ENCODE measurements at regions not wholly inside any gene's neighbourhood (a gene's known extent, or its start where the extent isn't known, plus 50 kb on each side); places are given as distances from the start of the nearest gene placed in this dataset.

DNA sequence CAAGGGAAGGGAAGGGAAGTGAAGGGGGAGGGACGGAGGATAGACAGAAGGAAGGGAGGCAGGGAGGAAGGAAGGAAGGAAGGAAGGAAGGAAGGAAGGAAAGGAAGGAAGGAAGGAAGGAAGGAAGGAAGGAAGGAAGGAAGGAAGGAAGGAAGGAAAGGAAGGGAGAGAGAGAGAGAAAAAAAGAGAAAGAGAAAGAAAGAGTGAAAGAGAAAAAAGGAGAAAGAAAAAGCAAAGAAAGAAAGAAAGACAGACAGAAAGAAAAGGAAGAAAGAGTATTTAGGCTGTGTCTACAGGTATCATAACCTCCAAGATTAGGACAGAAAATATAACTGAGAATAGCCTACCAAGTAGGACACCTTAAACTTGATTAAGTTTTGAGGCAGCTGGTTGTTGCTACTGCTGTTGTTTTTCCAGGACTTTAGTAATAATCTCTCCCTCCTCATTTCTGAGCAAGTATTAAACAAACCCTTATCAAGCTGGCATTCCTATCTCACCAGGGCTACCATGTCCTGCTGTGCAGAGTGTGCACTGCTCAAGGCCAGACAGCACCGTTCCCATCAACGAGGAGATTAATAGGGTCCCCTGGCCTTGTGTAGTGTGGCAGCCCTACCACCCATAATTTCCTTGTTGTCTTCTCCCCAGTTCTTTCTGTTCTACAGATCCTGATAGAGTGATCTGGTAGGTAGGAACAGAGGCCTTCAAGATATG is 90.5 kb upstream of the FHL2 start:
- H3K27ac ChIP-seq, result no peak overlapping the region

DNA sequence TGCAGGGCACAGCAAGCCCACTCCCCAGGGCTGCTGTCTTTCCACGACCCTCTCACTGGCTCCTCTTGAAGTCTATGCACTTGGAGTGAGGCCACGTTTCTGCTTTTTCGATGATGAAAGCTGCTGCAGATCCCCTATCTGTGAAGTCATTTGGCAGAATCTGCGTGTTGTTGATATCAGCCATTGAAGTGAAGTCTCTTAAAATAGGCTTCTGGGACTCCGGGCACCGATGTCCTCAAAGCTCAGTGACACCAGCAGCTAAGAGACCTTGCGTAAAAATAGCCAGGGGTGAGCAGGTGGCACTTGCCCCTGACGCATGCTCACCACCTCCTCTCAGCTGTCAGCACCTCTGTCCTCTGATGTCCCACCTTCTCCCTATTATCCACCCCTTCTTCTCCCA is 89.4 kb upstream of the FHL2 start:
- no peak for DNase-seq (ENCODE audit: low spot score)
- Histone ChIP-seq H3K27ac (no peak overlapping the region), H3K4me1 (replicated peaks) (no peaks in the 10 kb centered on the region), H3K36me3 (no peaks in the 10 kb centered on the region), H3K9me3 (no peaks in the 10 kb centered on the region), H3K27me3 (replicated peaks; ENCODE audit: insufficient read depth) (no peaks in the 10 kb centered on the region), H3K4me3 (no peak overlapping the region)
- 85% methylated on average over 8 of the region's 8 CpGs for WGBS
- intact Hi-C loops (cut with DNase I), result no loop called here
- no peak for TF ChIP-seq POLR2AphosphoS5 (IDR thresholded peaks at IDR 0.05)
- no peak for TF ChIP-seq POLR2A (IDR thresholded peaks at IDR 0.05)
- TF ChIP-seq, protein P1, sequence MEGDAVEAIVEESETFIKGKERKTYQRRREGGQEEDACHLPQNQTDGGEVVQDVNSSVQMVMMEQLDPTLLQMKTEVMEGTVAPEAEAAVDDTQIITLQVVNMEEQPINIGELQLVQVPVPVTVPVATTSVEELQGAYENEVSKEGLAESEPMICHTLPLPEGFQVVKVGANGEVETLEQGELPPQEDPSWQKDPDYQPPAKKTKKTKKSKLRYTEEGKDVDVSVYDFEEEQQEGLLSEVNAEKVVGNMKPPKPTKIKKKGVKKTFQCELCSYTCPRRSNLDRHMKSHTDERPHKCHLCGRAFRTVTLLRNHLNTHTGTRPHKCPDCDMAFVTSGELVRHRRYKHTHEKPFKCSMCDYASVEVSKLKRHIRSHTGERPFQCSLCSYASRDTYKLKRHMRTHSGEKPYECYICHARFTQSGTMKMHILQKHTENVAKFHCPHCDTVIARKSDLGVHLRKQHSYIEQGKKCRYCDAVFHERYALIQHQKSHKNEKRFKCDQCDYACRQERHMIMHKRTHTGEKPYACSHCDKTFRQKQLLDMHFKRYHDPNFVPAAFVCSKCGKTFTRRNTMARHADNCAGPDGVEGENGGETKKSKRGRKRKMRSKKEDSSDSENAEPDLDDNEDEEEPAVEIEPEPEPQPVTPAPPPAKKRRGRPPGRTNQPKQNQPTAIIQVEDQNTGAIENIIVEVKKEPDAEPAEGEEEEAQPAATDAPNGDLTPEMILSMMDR (IDR thresholded peaks at IDR 0.05), result no peak

More for the DNA sequence above, 90.5 kb upstream of the FHL2 start:
- WGBS, result 93% methylated on average over 3 of the region's 3 CpGs
- H3K4me1 ChIP-seq (replicated peaks), result no peaks in the 10 kb centered on the region
- TF ChIP-seq POLR2A (IDR thresholded peaks at IDR 0.05), result no peak
- TF ChIP-seq, protein P1 (IDR thresholded peaks at IDR 0.05), result no peak
- no peak for TF ChIP-seq POLR2AphosphoS5 (IDR thresholded peaks at IDR 0.05)
- intact Hi-C loops (cut with DNase I), result no loop called here
- no peaks in the 10 kb centered on the region for H3K36me3 ChIP-seq
- no peak overlapping the region for H3K4me3 ChIP-seq
- H3K9me3 ChIP-seq, result no peaks in the 10 kb centered on the region
- H3K27me3 ChIP-seq (replicated peaks; ENCODE audit: insufficient read depth), result no peaks in the 10 kb centered on the region
- no peak for DNase-seq (ENCODE audit: low spot score)

DNA sequence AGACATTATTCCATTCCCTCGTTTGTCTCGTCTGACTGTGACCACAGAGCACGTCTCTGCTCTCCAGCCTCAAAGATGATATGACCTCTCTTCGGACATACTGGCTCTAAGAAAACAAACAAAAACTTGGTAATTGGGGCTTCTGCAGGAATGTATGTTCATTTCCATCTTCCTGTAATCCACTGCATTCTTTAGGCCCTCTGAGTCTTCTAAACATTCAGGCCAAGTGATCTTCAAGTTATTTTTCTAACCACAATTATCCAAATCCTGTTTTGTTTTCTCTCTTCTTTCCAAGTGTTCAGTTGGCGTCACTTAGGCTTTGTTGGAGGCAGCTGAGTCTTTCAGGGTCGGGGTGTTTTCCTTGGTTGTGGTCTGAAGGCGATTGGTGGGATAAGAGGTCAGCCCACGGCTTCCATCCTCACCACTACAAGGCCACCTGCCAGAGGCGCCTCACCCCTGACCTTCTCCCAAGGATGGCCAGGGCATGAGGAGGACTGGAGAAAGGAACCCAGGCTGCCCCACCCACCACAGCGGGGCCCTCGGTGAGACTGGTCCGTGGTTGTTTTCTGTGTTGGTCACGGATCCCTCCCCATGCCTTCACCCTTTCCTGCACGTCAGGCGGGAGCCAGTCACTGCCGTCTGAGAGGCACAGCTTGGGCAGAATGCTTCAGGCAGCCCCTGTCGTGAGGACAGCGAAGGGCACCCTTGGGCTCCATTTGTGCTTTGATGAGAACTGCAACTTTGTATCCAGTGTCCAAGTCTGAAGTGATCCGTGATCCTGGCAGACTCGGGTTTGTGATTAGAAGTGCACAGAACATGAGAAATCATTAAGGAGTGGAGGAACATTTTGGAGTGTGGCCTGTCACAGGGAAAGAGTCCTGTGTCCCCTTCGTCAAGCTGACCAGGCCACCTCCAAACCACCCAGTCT is 88.6 kb upstream of the FHL2 start:
- no peaks in the 10 kb centered on the region for H3K9me3 ChIP-seq
- no peak for DNase-seq (ENCODE audit: low spot score)
- H3K27ac ChIP-seq, result no peak overlapping the region
- H3K4me1 ChIP-seq (replicated peaks), result no peaks in the 10 kb centered on the region
- TF ChIP-seq, protein P1 (IDR thresholded peaks at IDR 0.05), result no peak
- no peak for TF ChIP-seq POLR2A (IDR thresholded peaks at IDR 0.05)
- H3K4me3 ChIP-seq, result no peak overlapping the region
- no peaks in the 10 kb centered on the region for H3K27me3 ChIP-seq (replicated peaks; ENCODE audit: insufficient read depth)
- no peaks in the 10 kb centered on the region for H3K36me3 ChIP-seq
- intact Hi-C loops (cut with DNase I), result no loop called here
- 91% methylated on average over 21 of the region's 21 CpGs for WGBS

DNA sequence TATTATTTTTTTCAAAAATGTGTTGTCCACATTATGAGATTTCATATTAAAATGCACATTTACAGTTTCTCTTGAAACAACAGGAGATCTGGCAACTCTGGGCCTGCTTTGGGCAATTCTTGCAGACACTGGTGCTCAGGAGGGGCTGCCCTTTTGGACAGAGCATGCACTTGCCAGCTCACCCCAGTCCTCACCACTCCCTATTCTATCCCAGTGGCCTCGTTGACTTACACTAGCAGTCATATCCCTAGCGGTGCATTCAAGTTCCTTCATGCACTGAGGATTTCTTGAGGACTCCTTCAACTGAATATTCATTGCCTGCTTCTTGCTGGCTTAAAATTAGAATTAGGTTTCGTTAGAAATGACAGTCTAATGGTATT is 87.9 kb upstream of the FHL2 start:
- Histone ChIP-seq H3K27ac (no peak overlapping the region), H3K4me3 (no peak overlapping the region), H3K9me3 (no peaks in the 10 kb centered on the region), H3K36me3 (no peaks in the 10 kb centered on the region), H3K4me1 (replicated peaks) (no peaks in the 10 kb centered on the region), H3K27me3 (replicated peaks; ENCODE audit: insufficient read depth) (no peaks in the 10 kb centered on the region)
- 81% methylated on average over 3 of the region's 3 CpGs for WGBS
- DNase-seq (ENCODE audit: low spot score), result no peak
- intact Hi-C loops (cut with DNase I), result no loop called here
- TF ChIP-seq POLR2A (IDR thresholded peaks at IDR 0.05) (no peak), POLR2AphosphoS5 (IDR thresholded peaks at IDR 0.05) (no peak)
- TF ChIP-seq, protein P1 (IDR thresholded peaks at IDR 0.05), result no peak
